CD4-positive, alpha-beta memory T cell (primary cell): ENCODE measurements at regions not wholly inside any gene's neighbourhood (a gene's known extent, or its start where the extent isn't known, plus 50 kb on each side); places are given as distances from the start of the nearest gene placed in this dataset.
"Not testable (repeated sequence)": the region's sequence is repeated elsewhere in the genome, so short reads cannot be mapped to it uniquely, and the experiment has no call there.

ENCODE experiments used
- CTCF ChIA-PET: fragments of 350-600 bp; sonication (Branson Sonifier 250); formaldehyde crosslinking; loops from one replicate; lab custom pipeline; 2021; ENCODE audit warnings: inconsistent platforms; ENCODE audit not compliant: partially characterized antibody; lab: Charles Lee
- POLR2A ChIA-PET: fragments of 350-600 bp; sonication (Branson Sonifier 250); formaldehyde crosslinking; loops from one replicate; lab custom pipeline; 2021; ENCODE audit not compliant: partially characterized antibody; lab: Charles Lee
- DNase-seq, 5 donors: peaks; one replicate each; pipeline versions ENCODE4 v3.0.0 to v3.0.0-alpha.2; 2020 to 2022; ENCODE audit warnings: mixed read lengths in 1 of 5
- H3K27ac ChIP-seq: one replicate; pipeline ENCODE4 v1.7.0; 2013; ENCODE audit warnings: low read depth, low read length
- H3K27me3 ChIP-seq: 2 replicates; pipeline ENCODE4 v1.7.0; 2013; ENCODE audit warnings: mild to moderate bottlenecking, low read length, moderate library complexity; ENCODE audit not compliant: insufficient read depth
- H3K36me3 ChIP-seq: 2 replicates; pipeline ENCODE4 v1.7.0; 2013; ENCODE audit warnings: mild to moderate bottlenecking, low read length, moderate library complexity; ENCODE audit not compliant: insufficient read depth
- H3K4me1 ChIP-seq: 2 replicates; pipeline ENCODE4 v1.7.0; 2013; ENCODE audit warnings: mild to moderate bottlenecking, low read length, moderate library complexity; ENCODE audit not compliant: insufficient read depth
- H3K4me3 ChIP-seq, 2 donors: one replicate each; pipeline ENCODE4 v1.7.0; 2013; ENCODE audit warnings: low read length in 2 of 2, mild to moderate bottlenecking in 1 of 2
- H3K9me3 ChIP-seq, 2 donors: one replicate each; pipeline ENCODE4 v1.7.0; 2013; ENCODE audit warnings: low read length in 2 of 2, control low read depth in 1 of 2; ENCODE audit not compliant: control insufficient read depth in 1 of 2
- H3K27ac Mint-ChIP-seq, 7 donors: one replicate each; pipeline ENCODE4 v1.8.0; 2020 to 2021; ENCODE audit warnings: mixed read lengths in 7 of 7, mild to moderate bottlenecking in 6 of 7, inconsistent platforms in 3 of 7, moderate library complexity in 3 of 7
- H3K27me3 Mint-ChIP-seq, 2 donors: one replicate each; pipeline ENCODE4 v1.8.0; 2020 to 2021; ENCODE audit warnings: mixed read lengths in 2 of 2
- H3K36me3 Mint-ChIP-seq, 2 donors: one replicate each; pipeline ENCODE4 v1.8.0; 2020 to 2021; ENCODE audit warnings: mixed read lengths in 2 of 2, inconsistent platforms in 1 of 2, mild to moderate bottlenecking in 1 of 2
- H3K4me1 Mint-ChIP-seq, 4 donors: one replicate each; pipeline ENCODE4 v1.8.0; 2020 to 2021; ENCODE audit warnings: mixed read lengths in 4 of 4, mild to moderate bottlenecking in 1 of 4
- H3K4me3 Mint-ChIP-seq, 8 donors: one replicate each; pipeline ENCODE4 v1.8.0; 2020 to 2021; ENCODE audit warnings: mixed read lengths in 8 of 8, mild to moderate bottlenecking in 7 of 8, moderate library complexity in 6 of 8, inconsistent platforms in 3 of 8
- H3K9me3 Mint-ChIP-seq, 8 donors: one replicate each; pipeline ENCODE4 v1.8.0; 2020 to 2021; ENCODE audit warnings: mixed read lengths in 8 of 8, mild to moderate bottlenecking in 5 of 8, inconsistent platforms in 3 of 8, moderate library complexity in 1 of 8
- intact Hi-C: fragments of 100-400 bp; cut with micrococcal nuclease; formaldehyde crosslinking; loops from one replicate; pipeline ENCODE4 v1.15.1; 2023

GRCh38 chr1:228796945-228797344, 61.7 kb downstream of the RHOU start:
- H3K27me3 Mint-ChIP-seq, H3K4me3 ChIP-seq, H3K36me3 Mint-ChIP-seq, H3K27ac Mint-ChIP-seq, H3K27me3 ChIP-seq, H3K27ac ChIP-seq, H3K9me3 ChIP-seq, H3K36me3 ChIP-seq, intact Hi-C loops, DNase-seq, POLR2A ChIA-PET: not testable (repeated sequence)
- peaks cover 43% of the 10 kb centered on the region for H3K4me1 ChIP-seq
- H3K4me3 Mint-ChIP-seq = peak overlapping the region in 2 of 8 donors; percentile 9 to 33
- peaks cover 0 to 14% (median 4%) of the 10 kb centered on the region in 8 donors for H3K9me3 Mint-ChIP-seq
- CTCF ChIA-PET = interaction anchor here (1.0 kb wide), 2 partner anchors 9 to 60 kb away, joined by 3 read pairs; no protein-coding TSS in a partner anchor
- peaks cover 8 to 18% (median 12%) of the 10 kb centered on the region in 4 donors for H3K4me1 Mint-ChIP-seq

- POLR2A ChIA-PET = no interaction called here
- no peaks in the 10 kb centered on the region for H3K36me3 ChIP-seq
- peaks cover 0 to 14% (median 4%) of the 10 kb centered on the region in 8 donors for H3K9me3 Mint-ChIP-seq
- H3K4me3 Mint-ChIP-seq = no peak overlapping the region
- H3K9me3 ChIP-seq = no peaks in the 10 kb centered on the region
- CTCF ChIA-PET = no interaction called here
- no peaks in the 10 kb centered on the region for H3K27me3 ChIP-seq
- intact Hi-C loops = no loop called here
- H3K4me3 ChIP-seq = no peak overlapping the region
- H3K27ac ChIP-seq = no peak overlapping the region
- DNase-seq = no peak
- H3K36me3 Mint-ChIP-seq = peaks cover 0 to 8% of the 10 kb centered on the region in 2 donors
- H3K27me3 Mint-ChIP-seq = no peaks in the 10 kb centered on the region
- no peak overlapping the region for H3K27ac Mint-ChIP-seq
- H3K4me1 Mint-ChIP-seq = peaks cover 9 to 21% (median 14%) of the 10 kb centered on the region in 4 donors
- peaks cover 32% of the 10 kb centered on the region for H3K4me1 ChIP-seq
Measured at GRCh38 chr1:228798035-228798434, 62.8 kb downstream of the RHOU start.

- Mint-ChIP-seq H3K27ac (no peak overlapping the region), H3K27me3 (no peaks in the 10 kb centered on the region), H3K4me3 (no peak overlapping the region), H3K4me1 (peaks cover 9 to 26% (median 17%) of the 10 kb centered on the region in 4 donors), H3K36me3 (peaks cover 0 to 8% of the 10 kb centered on the region in 2 donors), H3K9me3 (peaks cover 0 to 14% (median 4%) of the 10 kb centered on the region in 8 donors)
- no peak for DNase-seq
- Histone ChIP-seq H3K36me3 (no peaks in the 10 kb centered on the region), H3K27me3 (no peaks in the 10 kb centered on the region), H3K27ac (no peak overlapping the region), H3K4me3 (no peak overlapping the region), H3K4me1 (peaks cover 27% of the 10 kb centered on the region), H3K9me3 (no peaks in the 10 kb centered on the region)
- ChIA-PET CTCF (no interaction called here), POLR2A (no interaction called here)
- intact Hi-C loops = no loop called here
Measured at GRCh38 chr1:228798548-228798947, 63.3 kb downstream of the RHOU start.

GRCh38 chr1:228799924-228800323, 64.6 kb downstream of the RHOU start:
- Mint-ChIP-seq H3K4me1 (peaks cover 17 to 37% (median 25%) of the 10 kb centered on the region in 4 donors), H3K27ac (peak overlapping the region in 2 of 7 donors; percentile 25 to 32), H3K4me3 (no peak overlapping the region), H3K36me3 (peaks cover 0 to 8% of the 10 kb centered on the region in 2 donors), H3K9me3 (peaks cover 0 to 14% (median 4%) of the 10 kb centered on the region in 8 donors), H3K27me3 (no peaks in the 10 kb centered on the region)
- Histone ChIP-seq H3K4me3 (no peak overlapping the region), H3K4me1 (peaks cover 21% of the 10 kb centered on the region), H3K27me3 (no peaks in the 10 kb centered on the region), H3K27ac (no peak overlapping the region), H3K36me3 (no peaks in the 10 kb centered on the region), H3K9me3 (no peaks in the 10 kb centered on the region)
- DNase-seq = no peak
- CTCF ChIA-PET = no interaction called here
- intact Hi-C loops = no loop called here
- POLR2A ChIA-PET = no interaction called here

GRCh38 chr1:228801068-228801467, 65.8 kb downstream of the RHOU start:
- POLR2A ChIA-PET = no interaction called here
- H3K4me1 Mint-ChIP-seq = peaks cover 21 to 46% (median 32%) of the 10 kb centered on the region in 4 donors

GRCh38 chr1:228802386-228803220, 67.3 kb downstream of the RHOU start:
- H3K27ac Mint-ChIP-seq = peak overlapping the region in 4 of 7 donors; percentile 50 to 70 (median 61)
- H3K27ac ChIP-seq = no peak overlapping the region
- H3K4me3 ChIP-seq = no peak overlapping the region
- H3K27me3 ChIP-seq = no peaks in the 10 kb centered on the region
- peaks cover 16% of the 10 kb centered on the region for H3K4me1 ChIP-seq
- H3K9me3 Mint-ChIP-seq = peaks cover 0 to 7% (median 0%) of the 10 kb centered on the region in 8 donors
- peaks cover 19 to 39% (median 25%) of the 10 kb centered on the region in 4 donors for H3K4me1 Mint-ChIP-seq
- no peaks in the 10 kb centered on the region for H3K36me3 ChIP-seq
- no peaks in the 10 kb centered on the region for H3K27me3 Mint-ChIP-seq
- CTCF ChIA-PET = interaction anchor here (1.2 kb wide), 1 partner anchor 9 kb away, joined by 4 read pairs; no protein-coding TSS in a partner anchor
- no peak for DNase-seq
- no peaks in the 10 kb centered on the region for H3K9me3 ChIP-seq
- POLR2A ChIA-PET = interaction anchor here (0.7 to 1.0 kb wide), 2 partner anchors 24 to 31 kb away, joined by 3 to 5 read pairs; no protein-coding TSS in a partner anchor
- intact Hi-C loops = no loop called here
- H3K36me3 Mint-ChIP-seq = peaks cover 0 to 2% of the 10 kb centered on the region in 2 donors
- no peak overlapping the region for H3K4me3 Mint-ChIP-seq

More at GRCh38 chr1:228801068-228801467, 65.8 kb downstream of the RHOU start:
- peaks cover 0 to 8% of the 10 kb centered on the region in 2 donors for H3K36me3 Mint-ChIP-seq
- H3K27me3 Mint-ChIP-seq = no peaks in the 10 kb centered on the region
- intact Hi-C loops = no loop called here
- no peak overlapping the region for H3K4me3 ChIP-seq
- no peaks in the 10 kb centered on the region for H3K36me3 ChIP-seq
- DNase-seq = no peak
- H3K4me1 ChIP-seq = peaks cover 18% of the 10 kb centered on the region
- no peak overlapping the region for H3K27ac Mint-ChIP-seq
- CTCF ChIA-PET = no interaction called here
- H3K9me3 ChIP-seq = no peaks in the 10 kb centered on the region
- H3K4me3 Mint-ChIP-seq = no peak overlapping the region
- no peaks in the 10 kb centered on the region for H3K27me3 ChIP-seq
- H3K9me3 Mint-ChIP-seq = peaks cover 0 to 14% (median 4%) of the 10 kb centered on the region in 8 donors
- no peak overlapping the region for H3K27ac ChIP-seq

- H3K9me3 Mint-ChIP-seq = peaks cover 0 to 5% (median 0%) of the 10 kb centered on the region in 8 donors
- H3K27ac Mint-ChIP-seq = peak overlapping the region in 5 of 7 donors; percentile 50 to 70 (median 59)
- Histone ChIP-seq H3K4me1 (peaks cover 16% of the 10 kb centered on the region), H3K27me3 (no peaks in the 10 kb centered on the region), H3K36me3 (no peaks in the 10 kb centered on the region), H3K9me3 (no peaks in the 10 kb centered on the region), H3K27ac (no peak overlapping the region), H3K4me3 (no peak overlapping the region)
- intact Hi-C loops = no loop called here
- peaks cover 19 to 39% (median 24%) of the 10 kb centered on the region in 4 donors for H3K4me1 Mint-ChIP-seq
- H3K36me3 Mint-ChIP-seq = no peaks in the 10 kb centered on the region
- ChIA-PET POLR2A (no interaction called here), CTCF (interaction anchor here (0.8 to 1.2 kb wide), 2 partner anchors 10 to 67 kb away, joined by 3 to 4 read pairs; no protein-coding TSS in a partner anchor)
- no peak overlapping the region for H3K4me3 Mint-ChIP-seq
- H3K27me3 Mint-ChIP-seq = no peaks in the 10 kb centered on the region
- DNase-seq = no peak
Measured at GRCh38 chr1:228803421-228803820, 68.1 kb downstream of the RHOU start.
